HepG2 (cell line): ENCODE measurements at regions not wholly inside any gene's neighbourhood (a gene's known extent, or its start where the extent isn't known, plus 50 kb on each side); places are given as distances from the start of the nearest gene placed in this dataset.

Experiments used
- ATAC-seq: fragments of 200-7000 bp; cut with Tn5 transposase; 3 replicates; pipeline ENCODE4 v1.9.1; 2020; ENCODE audit warnings: mild to moderate bottlenecking, moderate library complexity
- BruUV-seq: library from RNA; stranded (reverse); fragments of 400-500 nt; replicated peaks from 2 replicates; lab custom pipeline; 2021; lab: Mats Ljungman, UMichigan
- CTCF ChIA-PET: fragments of 300-600 bp; formaldehyde crosslinking; extraction: SDS; loops from one replicate; lab custom pipeline; 2021; ENCODE audit warnings: low total read pairs, inconsistent platforms, low intra/inter-chr PET ratio; lab: Yijun Ruan, JAX
- POLR2A ChIA-PET: fragments of 350-600 bp; sonication (Branson Sonifier 250); formaldehyde crosslinking; loops from one replicate; lab custom pipeline; 2020; ENCODE audit warnings: antibody characterized with exemption, inconsistent platforms; lab: Yijun Ruan, JAX
- DNase-seq: peaks from one replicate; pipeline ENCODE4 v3.0.0-alpha.2; 2015; ENCODE audit warnings: low spot score
- FAIRE-seq: peaks from 3 replicates; lab custom pipeline; 2011; peaks lifted over from hg19 to GRCh38; lab: Jason Lieb, UNC
- H2AFZ ChIP-seq: one replicate; pipeline ENCODE4 v1.6.1; 2011; ENCODE audit warnings: low read length, inconsistent platforms
- H3K27ac ChIP-seq: fragments of 300-600 bp; 3 replicates; pipeline ENCODE4 v1.8.0; 2011; ENCODE audit warnings: mixed run types, mild to moderate bottlenecking, mixed read lengths, low read length, inconsistent platforms; ENCODE audit not compliant: insufficient read depth; ENCODE audit errors: extremely low read length
- H3K27me3 ChIP-seq, 2 experiments: fragments of 200-600 bp in 1 of 2; 2 replicates in 1 of 2; 3 replicates in 1 of 2; pipeline versions ENCODE4 v1.6.0 to v1.8.0; 2011; ENCODE audit warnings: low read length in 2 of 2, mild to moderate bottlenecking in 2 of 2, moderate library complexity in 2 of 2, inconsistent platforms in 1 of 2; ENCODE audit not compliant: insufficient read depth in 2 of 2, control insufficient read depth in 1 of 2
- H3K36me3 ChIP-seq, 2 experiments: fragments of 200-600 bp in 1 of 2; replicated peaks in 1 of 2; 2 replicates in 1 of 2; 3 replicates in 1 of 2; pipeline versions ENCODE4 v1.5.1 to v1.8.0; 2011; ENCODE audit warnings: low read length in 2 of 2, inconsistent platforms in 1 of 2; ENCODE audit not compliant: insufficient read depth in 2 of 2, control insufficient read depth in 1 of 2
- H3K4me1 ChIP-seq: 2 replicates; pipeline ENCODE4 v1.5.1; 2012; ENCODE audit warnings: low read length, inconsistent platforms; ENCODE audit not compliant: insufficient read depth
- H3K4me2 ChIP-seq: 2 replicates; pipeline ENCODE4 v1.6.0; 2011; ENCODE audit warnings: low read depth, low read length, inconsistent platforms
- H3K4me3 ChIP-seq, 3 experiments: fragments of 200-600 bp in 1 of 3; sonication (generic), shearing (Covaris generic) in 1 of 3; replicated peaks in 1 of 3; 2 replicates each; pipeline ENCODE4 v1.5.1; 2011 to 2016; ENCODE audit warnings: low read length in 3 of 3, inconsistent platforms in 2 of 3, low read depth in 2 of 3, mild to moderate bottlenecking in 2 of 3, control low read depth in 1 of 3, mixed read lengths in 1 of 3; ENCODE audit not compliant: insufficient read depth in 1 of 3
- H3K79me2 ChIP-seq: one replicate; pipeline ENCODE4 v1.6.1; 2011; ENCODE audit warnings: low read length, inconsistent platforms; ENCODE audit not compliant: insufficient read depth
- H3K9ac ChIP-seq: 2 replicates; pipeline ENCODE4 v1.6.0; 2011; ENCODE audit warnings: mild to moderate bottlenecking, low read depth, low read length, inconsistent platforms; ENCODE audit not compliant: insufficient read depth
- H3K9me3 ChIP-seq: 2 replicates; pipeline ENCODE4 v1.5.1; 2012; ENCODE audit warnings: mild to moderate bottlenecking, low read length
- H4K20me1 ChIP-seq: 2 replicates; pipeline ENCODE4 v1.6.0; 2011; ENCODE audit warnings: inconsistent platforms, mild to moderate bottlenecking, low read length, moderate library complexity; ENCODE audit not compliant: insufficient read depth
- ATAD3A ChIP-seq: sonication (generic); formaldehyde crosslinking; IDR thresholded peaks from 2 replicates; pipeline ENCODE4 v1.4.0; 2020; ENCODE audit warnings: missing genetic modification reagents
- CBX1 ChIP-seq: IDR thresholded peaks from one replicate; pipeline ENCODE4 v1.6.1; 2016; ENCODE audit warnings: antibody characterized with exemption, low read depth
- CC2D1A ChIP-seq: sonication (generic); formaldehyde crosslinking; IDR thresholded peaks from 2 replicates; pipeline ENCODE4 v1.8.1; 2023; ENCODE audit warnings: mild to moderate bottlenecking, missing genetic modification reagents
- CEBPB ChIP-seq: IDR thresholded peaks from 2 replicates; pipeline ENCODE4 v1.6.1; 2011; ENCODE audit warnings: low read depth, low read length, improper control_type of control experiment, borderline replicate concordance
- CEBPG ChIP-seq: IDR thresholded peaks from 2 replicates; pipeline ENCODE4 v1.6.1; 2016
- CENPT ChIP-seq: sonication (generic); formaldehyde crosslinking; IDR thresholded peaks from 2 replicates; pipeline ENCODE4 v1.8.0; 2022; ENCODE audit warnings: low read depth, mild to moderate bottlenecking, moderate library complexity, missing genetic modification reagents
- EZH2 ChIP-seq: conservative IDR thresholded peaks from 2 replicates; pipeline ENCODE4 v1.6.1; 2012; ENCODE audit warnings: mild to moderate bottlenecking, low read depth, low read length, moderate library complexity
- HOXD1 ChIP-seq: sonication (generic); formaldehyde crosslinking; IDR thresholded peaks from 2 replicates; pipeline ENCODE4 v1.5.0; 2020; ENCODE audit warnings: missing genetic modification reagents
- MIER3 ChIP-seq: IDR thresholded peaks from 2 replicates; pipeline ENCODE4 v1.6.1; 2016; ENCODE audit warnings: missing compliant biosample characterization, borderline replicate concordance
- PHF20 ChIP-seq: sonication (generic); formaldehyde crosslinking; IDR thresholded peaks from 2 replicates; pipeline ENCODE4 v1.5.0; 2020; ENCODE audit warnings: mild to moderate bottlenecking, missing genetic modification reagents
- SIN3B ChIP-seq: fragments of 150-350 bp; IDR thresholded peaks from 2 replicates; pipeline ENCODE4 v1.6.1; 2014; ENCODE audit warnings: low read length
- SMARCE1 ChIP-seq: fragments of 450-650 bp; IDR thresholded peaks from 2 replicates; pipeline ENCODE4 v1.6.1; 2017; ENCODE audit warnings: borderline replicate concordance
- TEF ChIP-seq: sonication (generic); formaldehyde crosslinking; IDR thresholded peaks from 2 replicates; pipeline ENCODE4 v1.5.0; 2020; ENCODE audit warnings: missing genetic modification reagents
- ZNF292 ChIP-seq: sonication (generic); formaldehyde crosslinking; IDR thresholded peaks from 2 replicates; pipeline ENCODE4 v1.8.1; 2022; ENCODE audit warnings: mild to moderate bottlenecking, low read depth, missing genetic modification reagents, borderline replicate concordance
- ZNF563 ChIP-seq: sonication (generic); formaldehyde crosslinking; IDR thresholded peaks from 2 replicates; pipeline ENCODE4 v1.8.0; 2022; ENCODE audit warnings: mild to moderate bottlenecking, moderate library complexity, missing genetic modification reagents
- WGBS: methylation state at CpG from one replicate; pipeline ENCODE4 v1.1.6; 2017; ENCODE audit warnings: low lambda C conversion rate; 5-methylcytosine and 5-hydroxymethylcytosine counted together
- in situ Hi-C: cut with HindIII; loops from 2 replicates; pipeline ENCODE4 v1.10.0; 2017; ENCODE audit warnings: low pct_unique_long_range_greater_than_20kb; ENCODE audit not compliant: extremely low pct_ligation_motif_present
- intact Hi-C: fragments of 100-400 bp; cut with micrococcal nuclease; formaldehyde crosslinking; loops from one replicate; pipeline ENCODE4 v1.10.0; 2022; ENCODE audit not compliant: unreplicated experiment
- TF ChIP-seq, protein P1 (sequence below): sonication (generic); formaldehyde crosslinking; IDR thresholded peaks from 2 replicates; pipeline ENCODE4 v1.4.0; 2020; ENCODE audit warnings: missing genetic modification reagents, mild to moderate bottlenecking, borderline replicate concordance
- TF ChIP-seq, protein P2 (sequence below): sonication (generic); formaldehyde crosslinking; IDR thresholded peaks from 2 replicates; pipeline ENCODE4 v1.8.1; 2023; ENCODE audit warnings: mild to moderate bottlenecking, missing genetic modification reagents

DNA sequence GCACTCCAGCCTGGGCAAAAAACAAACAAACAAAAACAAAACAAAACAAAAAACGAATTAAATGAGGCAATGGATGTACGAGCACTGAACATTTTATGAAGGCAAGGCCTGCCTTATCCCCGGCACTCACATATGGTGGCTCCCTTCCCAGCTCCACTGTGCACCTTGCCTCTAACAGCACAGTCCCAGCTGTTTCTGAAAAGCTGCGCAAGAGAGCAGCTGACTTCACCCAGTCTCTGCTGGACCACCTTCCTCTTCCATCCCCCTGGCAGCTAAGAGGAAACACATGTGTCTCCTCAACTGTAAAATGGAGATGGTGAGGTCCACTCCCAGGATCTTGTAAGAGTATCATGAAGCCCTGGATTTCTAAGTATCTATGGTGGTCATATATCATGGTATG, 100.7 kb downstream of the KLF4 start:
- H3K9me3 ChIP-seq: no peaks in the 10 kb centered on the region
- ChIA-PET POLR2A (interaction anchor here (1.7 kb wide), 1 partner anchor 20 kb away, joined by 7 read pairs; no protein-coding TSS in a partner anchor), CTCF (no interaction called here)
- intact Hi-C loops (loop anchor here (5.0 kb wide), 1 partner anchor 562 kb away; no protein-coding TSS in a partner anchor), in situ Hi-C loops (no loop called here)
- ATAC-seq: no peak
- no peak overlapping the region for H3K9ac ChIP-seq
- no peak overlapping the region for H3K27ac ChIP-seq
- TF ChIP-seq ZNF563 (no peak), PHF20 (no peak), CEBPB (no peak), CENPT (no peak)
- H3K4me2 ChIP-seq: no peak overlapping the region
- H2AFZ ChIP-seq: no peak overlapping the region
- H3K79me2 ChIP-seq: no peaks in the 10 kb centered on the region
- H4K20me1 ChIP-seq: no peaks in the 10 kb centered on the region
- no peak for DNase-seq
- no TSS peak for BruUV-seq
- H3K36me3 ChIP-seq: no peaks in the 10 kb centered on the region
- FAIRE-seq: no peak
- 41% methylated on average over 3 of the region's 4 CpGs for WGBS
- H3K4me3 ChIP-seq: no peak overlapping the region
- peaks cover 21% of the 10 kb centered on the region for H3K4me1 ChIP-seq
- no peaks in the 10 kb centered on the region for H3K27me3 ChIP-seq

DNA sequence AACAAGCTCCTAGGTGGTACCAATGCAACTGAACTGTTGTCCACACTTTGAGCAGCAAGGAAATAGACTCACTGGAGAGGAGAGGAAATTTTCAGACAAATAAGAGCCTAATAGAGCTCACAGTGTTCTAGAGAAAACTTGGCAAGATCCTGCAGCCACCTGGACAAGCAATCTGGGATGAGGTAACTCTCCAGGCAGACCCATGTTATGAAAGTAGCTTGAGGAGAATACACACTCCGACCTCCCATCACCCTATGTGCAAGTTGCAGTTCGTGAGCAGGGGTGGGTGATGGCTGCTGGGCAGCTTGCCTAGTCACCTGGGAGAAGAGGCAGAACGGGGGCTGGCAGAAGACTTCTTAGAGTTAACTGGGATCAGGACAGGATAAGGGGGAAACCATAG, 102.2 kb downstream of the KLF4 start:
- Histone ChIP-seq H3K4me3 (no peak overlapping the region), H2AFZ (no peak overlapping the region), H3K4me2 (no peak overlapping the region), H4K20me1 (no peaks in the 10 kb centered on the region), H3K27ac (no peak overlapping the region), H3K4me1 (peaks cover 21% of the 10 kb centered on the region), H3K9ac (no peak overlapping the region), H3K36me3 (no peaks in the 10 kb centered on the region), H3K9me3 (no peaks in the 10 kb centered on the region), H3K79me2 (no peaks in the 10 kb centered on the region), H3K27me3 (no peaks in the 10 kb centered on the region)
- no peak for DNase-seq
- CTCF ChIA-PET: no interaction called here
- in situ Hi-C loops (no loop called here), intact Hi-C loops (loop anchor here (5.0 kb wide), 1 partner anchor 560 kb away; no protein-coding TSS in a partner anchor)
- WGBS: 8% methylated on average over 2 of the region's 3 CpGs
- FAIRE-seq: no peak
- ATAC-seq: no peak
- BruUV-seq: no TSS peak
- POLR2A ChIA-PET: no interaction called here
- TF ChIP-seq, protein P1, sequence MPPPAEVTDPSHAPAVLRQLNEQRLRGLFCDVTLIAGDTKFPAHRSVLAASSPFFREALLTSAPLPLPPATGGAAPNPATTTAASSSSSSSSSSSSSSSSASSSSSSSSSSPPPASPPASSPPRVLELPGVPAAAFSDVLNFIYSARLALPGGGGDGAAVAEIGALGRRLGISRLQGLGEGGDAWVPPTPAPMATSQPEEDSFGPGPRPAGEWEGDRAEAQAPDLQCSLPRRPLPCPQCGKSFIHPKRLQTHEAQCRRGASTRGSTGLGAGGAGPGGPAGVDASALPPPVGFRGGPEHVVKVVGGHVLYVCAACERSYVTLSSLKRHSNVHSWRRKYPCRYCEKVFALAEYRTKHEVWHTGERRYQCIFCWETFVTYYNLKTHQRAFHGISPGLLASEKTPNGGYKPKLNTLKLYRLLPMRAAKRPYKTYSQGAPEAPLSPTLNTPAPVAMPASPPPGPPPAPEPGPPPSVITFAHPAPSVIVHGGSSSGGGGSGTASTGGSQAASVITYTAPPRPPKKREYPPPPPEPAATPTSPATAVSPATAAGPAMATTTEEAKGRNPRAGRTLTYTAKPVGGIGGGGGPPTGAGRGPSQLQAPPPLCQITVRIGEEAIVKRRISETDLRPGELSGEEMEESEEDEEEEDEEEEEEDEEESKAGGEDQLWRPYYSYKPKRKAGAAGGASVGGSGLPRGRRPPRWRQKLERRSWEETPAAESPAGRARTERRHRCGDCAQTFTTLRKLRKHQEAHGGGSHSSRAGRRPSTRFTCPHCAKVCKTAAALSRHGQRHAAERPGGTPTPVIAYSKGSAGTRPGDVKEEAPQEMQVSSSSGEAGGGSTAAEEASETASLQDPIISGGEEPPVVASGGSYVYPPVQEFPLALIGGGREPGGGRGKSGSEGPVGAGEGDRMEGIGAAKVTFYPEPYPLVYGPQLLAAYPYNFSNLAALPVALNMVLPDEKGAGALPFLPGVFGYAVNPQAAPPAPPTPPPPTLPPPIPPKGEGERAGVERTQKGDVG (CRISPR knock-in tag): no peak
- no peak for TF ChIP-seq SIN3B
- TF ChIP-seq ZNF292 (CRISPR knock-in tag): no peak
- no peak for TF ChIP-seq ATAD3A (CRISPR knock-in tag)
- TF ChIP-seq MIER3 (CRISPR knock-in tag): no peak
- no peak for TF ChIP-seq EZH2
- no peak for TF ChIP-seq HOXD1 (CRISPR knock-in tag)
- TF ChIP-seq CC2D1A (CRISPR knock-in tag): no peak
- TF ChIP-seq, protein P2, sequence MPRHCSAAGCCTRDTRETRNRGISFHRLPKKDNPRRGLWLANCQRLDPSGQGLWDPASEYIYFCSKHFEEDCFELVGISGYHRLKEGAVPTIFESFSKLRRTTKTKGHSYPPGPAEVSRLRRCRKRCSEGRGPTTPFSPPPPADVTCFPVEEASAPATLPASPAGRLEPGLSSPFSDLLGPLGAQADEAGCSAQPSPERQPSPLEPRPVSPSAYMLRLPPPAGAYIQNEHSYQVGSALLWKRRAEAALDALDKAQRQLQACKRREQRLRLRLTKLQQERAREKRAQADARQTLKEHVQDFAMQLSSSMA (CRISPR knock-in tag): no peak
- TF ChIP-seq TEF: no peak
- no peak for TF ChIP-seq CEBPG (CRISPR knock-in tag)
- TF ChIP-seq SMARCE1: no peak
- no peak for TF ChIP-seq CBX1
